ENCODE measurements at regions not wholly inside any gene's neighbourhood (a gene's known extent, or its start where the extent isn't known, plus 50 kb on each side); places are given as distances from the start of the nearest gene placed in this dataset.
A peak's percentile ranks its signal among the peaks of the same experiment; 100 is the strongest.

DNA sequence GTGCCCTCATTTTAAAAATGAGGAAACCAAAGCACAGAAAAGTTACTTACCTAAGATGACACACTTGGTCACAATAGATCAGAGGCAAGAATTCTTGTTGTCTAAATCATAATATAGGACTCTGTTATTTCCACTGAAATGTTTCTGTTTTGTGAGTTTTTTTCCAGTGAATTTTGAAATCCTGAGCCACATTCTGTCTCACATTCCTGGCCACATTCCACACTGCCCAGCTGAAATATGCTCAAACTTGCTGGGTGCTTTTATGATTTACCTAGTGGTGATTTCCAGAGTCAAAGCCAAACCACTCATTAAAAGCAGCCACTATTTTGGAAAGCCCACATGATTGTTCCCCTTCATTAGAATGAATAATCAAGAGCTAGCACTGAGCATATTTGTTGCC lies 82.3 kb upstream of the NPHP3 start:
- H3K4ac ChIP-seq (ENCODE audit: low read depth, low read length), result no peak overlapping the region
- H3K23ac ChIP-seq (ENCODE audit: low read length), result no peak overlapping the region
- H3K36me3 ChIP-seq (ENCODE audit: control insufficient read depth in 1 of 2, insufficient read depth in 2 of 2, low read length in 2 of 2), result no peaks in the 10 kb centered on the region
- H3K4me2 ChIP-seq (ENCODE audit: low read length), result peak overlapping the region; percentile 51
- H3K4me1 ChIP-seq (ENCODE audit: control insufficient read depth in 1 of 2, insufficient read depth in 2 of 2, low read length in 2 of 2), result peaks cover 6 to 19% of the 10 kb centered on the region in 2 experiments
- H3K14ac ChIP-seq (ENCODE audit: low read length), result no peak overlapping the region
- DNase-seq, result peak; percentile 86 to 97
- peaks cover 7% of the 10 kb centered on the region for H3K79me1 ChIP-seq (ENCODE audit: low read length)
- H4K8ac ChIP-seq (ENCODE audit: low read depth, low read length), result no peak overlapping the region
- H2BK120ac ChIP-seq (ENCODE audit: insufficient read depth, low read length, poor library complexity), result no peak overlapping the region
- H3K27me3 ChIP-seq (ENCODE audit: insufficient read depth, low read length), result no peaks in the 10 kb centered on the region
- no peak overlapping the region for H4K91ac ChIP-seq (ENCODE audit: low read depth, low read length)
- no peak overlapping the region for H2BK12ac ChIP-seq (ENCODE audit: low read length)
- H4K12ac ChIP-seq (ENCODE audit: low read depth, low read length), result no peak overlapping the region
- H2AK5ac ChIP-seq (ENCODE audit: low read length), result peak overlapping the region; percentile 23
- no peak overlapping the region for H3K18ac ChIP-seq (ENCODE audit: low read length)
- H2AFZ ChIP-seq (ENCODE audit: insufficient read depth, low read length, poor library complexity), result no peak overlapping the region
- H3K79me2 ChIP-seq (ENCODE audit: control insufficient read depth, insufficient read depth, low read length, poor library complexity), result no peaks in the 10 kb centered on the region
- H3K9ac ChIP-seq (ENCODE audit: low read length), result no peak overlapping the region
- no peak overlapping the region for H3K4me3 ChIP-seq (ENCODE audit: low read depth, low read length)
- peak overlapping the region; percentile 63 for H2BK5ac ChIP-seq (ENCODE audit: low read depth, low read length, poor library complexity)
- H3K27ac ChIP-seq (ENCODE audit: low read depth, low read length), result peak overlapping the region; percentile 88
- no peaks in the 10 kb centered on the region for H3K9me3 ChIP-seq (ENCODE audit: insufficient read depth, low read depth, low read length)

DNA sequence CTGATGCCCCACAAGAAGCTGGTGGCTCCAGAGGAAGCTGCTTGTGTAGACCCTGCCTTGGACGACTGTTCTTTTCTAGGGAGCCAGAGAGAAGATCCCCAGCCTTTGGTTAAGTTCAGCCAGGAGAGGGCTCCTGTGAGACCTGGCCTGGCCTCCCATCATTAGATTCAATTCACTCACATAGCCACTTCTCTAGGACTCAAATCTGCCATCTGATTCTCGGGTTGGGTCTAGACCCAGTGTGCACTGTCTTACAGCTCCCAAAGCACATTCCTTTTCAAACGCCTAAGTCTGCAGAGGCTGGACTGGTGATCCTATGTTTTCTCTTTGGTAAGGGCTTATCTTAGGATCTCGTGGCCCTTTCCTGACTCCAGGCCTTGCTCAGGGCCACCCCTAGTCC lies 81.7 kb upstream of the NPHP3 start:
- peak; percentile 36 to 74 for DNase-seq
- H3K36me3 ChIP-seq (ENCODE audit: control insufficient read depth in 1 of 2, insufficient read depth in 2 of 2, low read length in 2 of 2), result no peaks in the 10 kb centered on the region
- no peaks in the 10 kb centered on the region for H3K27me3 ChIP-seq (ENCODE audit: insufficient read depth, low read length)
- H4K12ac ChIP-seq (ENCODE audit: low read depth, low read length), result no peak overlapping the region
- peak overlapping the region; percentile 3 for H4K8ac ChIP-seq (ENCODE audit: low read depth, low read length)
- no peak overlapping the region for H2AFZ ChIP-seq (ENCODE audit: insufficient read depth, low read length, poor library complexity)
- peak overlapping the region; percentile 88 for H3K27ac ChIP-seq (ENCODE audit: low read depth, low read length)
- H3K79me1 ChIP-seq (ENCODE audit: low read length), result peaks cover 7% of the 10 kb centered on the region
- H3K79me2 ChIP-seq (ENCODE audit: control insufficient read depth, insufficient read depth, low read length, poor library complexity), result no peaks in the 10 kb centered on the region
- no peak overlapping the region for H3K23ac ChIP-seq (ENCODE audit: low read length)
- no peak overlapping the region for H3K4me3 ChIP-seq (ENCODE audit: low read depth, low read length)
- H3K9me3 ChIP-seq (ENCODE audit: insufficient read depth, low read depth, low read length), result no peaks in the 10 kb centered on the region
- peak overlapping the region; percentile 51 for H3K4me2 ChIP-seq (ENCODE audit: low read length)
- peak overlapping the region; percentile 46 for H2BK12ac ChIP-seq (ENCODE audit: low read length)
- peak overlapping the region; percentile 2 for H3K14ac ChIP-seq (ENCODE audit: low read length)
- no CpG with 5 or more reads among the region's 4 CpGs for WGBS (ENCODE audit: extremely low coverage, insufficient coverage, insufficient read length)
- no peak overlapping the region for H3K18ac ChIP-seq (ENCODE audit: low read length)
- H3K4ac ChIP-seq (ENCODE audit: low read depth, low read length), result no peak overlapping the region
- no peak overlapping the region for H2AK5ac ChIP-seq (ENCODE audit: low read length)
- H2BK5ac ChIP-seq (ENCODE audit: low read depth, low read length, poor library complexity), result peak overlapping the region; percentile 45
- H3K4me1 ChIP-seq (ENCODE audit: control insufficient read depth in 1 of 2, insufficient read depth in 2 of 2, low read length in 2 of 2), result peaks cover 6 to 19% of the 10 kb centered on the region in 2 experiments
- no peak overlapping the region for H4K91ac ChIP-seq (ENCODE audit: low read depth, low read length)
- peak overlapping the region; percentile 26 for H2BK120ac ChIP-seq (ENCODE audit: insufficient read depth, low read length, poor library complexity)
- no peak overlapping the region for H3K9ac ChIP-seq (ENCODE audit: low read length)

DNA sequence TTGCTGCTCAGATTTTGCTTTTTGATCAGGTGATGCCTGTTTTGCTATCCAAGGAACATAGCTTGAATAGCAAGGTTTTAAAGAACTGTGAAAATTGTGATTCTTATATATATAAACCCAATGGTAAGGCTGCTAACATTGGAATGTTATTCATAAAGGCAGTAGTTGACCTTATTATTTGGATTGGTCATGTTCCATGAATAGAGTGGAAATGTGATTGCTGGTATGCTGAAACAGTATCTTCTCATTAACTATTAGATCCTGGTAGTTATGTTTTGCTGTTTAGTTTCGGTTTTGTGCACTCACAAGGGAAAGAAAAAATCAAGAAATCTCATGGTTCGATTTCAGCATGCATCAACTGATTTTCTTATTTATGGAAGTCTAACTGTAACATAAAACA lies 78.7 kb upstream of the NPHP3 start:
- H3K9me3 ChIP-seq (ENCODE audit: insufficient read depth, low read depth, low read length), result no peaks in the 10 kb centered on the region
- H2AK5ac ChIP-seq (ENCODE audit: low read length), result no peak overlapping the region
- DNase-seq, result no peak
- no peak overlapping the region for H3K27ac ChIP-seq (ENCODE audit: low read depth, low read length)
- no peaks in the 10 kb centered on the region for H3K36me3 ChIP-seq (ENCODE audit: control insufficient read depth in 1 of 2, insufficient read depth in 2 of 2, low read length in 2 of 2)
- H3K9ac ChIP-seq (ENCODE audit: low read length), result no peak overlapping the region
- no peaks in the 10 kb centered on the region for H3K79me2 ChIP-seq (ENCODE audit: control insufficient read depth, insufficient read depth, low read length, poor library complexity)
- H3K4me2 ChIP-seq (ENCODE audit: low read length), result no peak overlapping the region
- no peak overlapping the region for H3K14ac ChIP-seq (ENCODE audit: low read length)
- no peak overlapping the region for H2AFZ ChIP-seq (ENCODE audit: insufficient read depth, low read length, poor library complexity)
- no peak overlapping the region for H3K4ac ChIP-seq (ENCODE audit: low read depth, low read length)
- H3K23ac ChIP-seq (ENCODE audit: low read length), result no peak overlapping the region
- H4K91ac ChIP-seq (ENCODE audit: low read depth, low read length), result no peak overlapping the region
- WGBS (ENCODE audit: extremely low coverage, insufficient coverage, insufficient read length), result no CpG with 5 or more reads among the region's 2 CpGs
- peaks cover 6 to 19% of the 10 kb centered on the region in 2 experiments for H3K4me1 ChIP-seq (ENCODE audit: control insufficient read depth in 1 of 2, insufficient read depth in 2 of 2, low read length in 2 of 2)
- H2BK5ac ChIP-seq (ENCODE audit: low read depth, low read length, poor library complexity), result no peak overlapping the region
- peaks cover 7% of the 10 kb centered on the region for H3K79me1 ChIP-seq (ENCODE audit: low read length)
- H3K4me3 ChIP-seq (ENCODE audit: low read depth, low read length), result no peak overlapping the region
- no peak overlapping the region for H2BK12ac ChIP-seq (ENCODE audit: low read length)
- no peaks in the 10 kb centered on the region for H3K27me3 ChIP-seq (ENCODE audit: insufficient read depth, low read length)
- no peak overlapping the region for H2BK120ac ChIP-seq (ENCODE audit: insufficient read depth, low read length, poor library complexity)
- no peak overlapping the region for H3K18ac ChIP-seq (ENCODE audit: low read length)
- H4K12ac ChIP-seq (ENCODE audit: low read depth, low read length), result no peak overlapping the region
- H4K8ac ChIP-seq (ENCODE audit: low read depth, low read length), result no peak overlapping the region

DNA sequence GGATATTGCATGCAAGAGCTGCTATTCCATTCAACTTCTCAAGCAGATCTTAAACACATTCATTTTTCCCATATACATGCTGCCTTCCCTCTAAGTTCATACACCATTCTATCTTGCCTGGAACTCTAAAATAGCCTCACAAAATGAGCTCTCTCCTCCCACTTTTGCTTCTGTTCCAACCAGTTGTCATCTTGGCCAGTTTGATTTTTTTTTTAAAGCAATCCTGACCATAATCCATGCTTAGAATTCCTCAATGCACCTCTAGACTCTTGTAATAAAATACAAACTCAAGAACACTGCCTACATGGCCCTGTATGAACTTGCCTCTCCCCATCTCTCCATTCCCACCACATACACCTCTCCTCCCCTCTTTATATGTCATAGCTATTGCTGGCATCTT lies 68.6 kb upstream of the NPHP3 start:
- H2AK5ac ChIP-seq (ENCODE audit: low read length), result no peak overlapping the region
- H3K79me1 ChIP-seq (ENCODE audit: low read length), result no peaks in the 10 kb centered on the region
- no peaks in the 10 kb centered on the region for H3K79me2 ChIP-seq (ENCODE audit: control insufficient read depth, insufficient read depth, low read length, poor library complexity)

More for the DNA sequence above, 68.6 kb upstream of the NPHP3 start:
- H4K91ac ChIP-seq (ENCODE audit: low read depth, low read length), result no peak overlapping the region
- H3K9ac ChIP-seq (ENCODE audit: low read length), result no peak overlapping the region
- H2AFZ ChIP-seq (ENCODE audit: insufficient read depth, low read length, poor library complexity), result no peak overlapping the region
- H4K12ac ChIP-seq (ENCODE audit: low read depth, low read length), result no peak overlapping the region
- no peak overlapping the region for H3K14ac ChIP-seq (ENCODE audit: low read length)
- no peak overlapping the region for H2BK12ac ChIP-seq (ENCODE audit: low read length)
- H4K8ac ChIP-seq (ENCODE audit: low read depth, low read length), result no peak overlapping the region
- H3K27ac ChIP-seq (ENCODE audit: low read depth, low read length), result no peak overlapping the region
- H3K36me3 ChIP-seq (ENCODE audit: control insufficient read depth in 1 of 2, insufficient read depth in 2 of 2, low read length in 2 of 2), result no peaks in the 10 kb centered on the region
- H3K4me1 ChIP-seq (ENCODE audit: control insufficient read depth in 1 of 2, insufficient read depth in 2 of 2, low read length in 2 of 2), result no peaks in the 10 kb centered on the region
- no peak overlapping the region for H3K23ac ChIP-seq (ENCODE audit: low read length)
- no peak overlapping the region for H2BK120ac ChIP-seq (ENCODE audit: insufficient read depth, low read length, poor library complexity)
- DNase-seq, result no peak
- no peak overlapping the region for H3K4ac ChIP-seq (ENCODE audit: low read depth, low read length)
- no peak overlapping the region for H3K4me3 ChIP-seq (ENCODE audit: low read depth, low read length)
- no peaks in the 10 kb centered on the region for H3K9me3 ChIP-seq (ENCODE audit: insufficient read depth, low read depth, low read length)
- no peak overlapping the region for H3K18ac ChIP-seq (ENCODE audit: low read length)
- H3K27me3 ChIP-seq (ENCODE audit: insufficient read depth, low read length), result no peaks in the 10 kb centered on the region
- H3K4me2 ChIP-seq (ENCODE audit: low read length), result no peak overlapping the region
- H2BK5ac ChIP-seq (ENCODE audit: low read depth, low read length, poor library complexity), result no peak overlapping the region

All from trophoblast cell (in vitro differentiated cells and primary cell).